Testis (tissue), 2 donors: ENCODE measurements at regions not wholly inside any gene's neighbourhood (a gene's known extent, or its start where the extent isn't known, plus 50 kb on each side); places are given as distances from the start of the nearest gene placed in this dataset.
"Not testable (repeated sequence)": the region's sequence is repeated elsewhere in the genome, so short reads cannot be mapped to it uniquely, and the experiment has no call there.

Experiments
- DNase-seq: peaks from one replicate; pipeline ENCODE4 v3.0.0-alpha.2; 2019
- H3K27ac ChIP-seq, 2 donors: fragments of 200-600 bp; sonication (generic); one replicate each; pipeline ENCODE4 v1.5.1; 2019
- H3K27me3 ChIP-seq: fragments of 200-600 bp; sonication (generic); one replicate; pipeline ENCODE4 v1.5.1; 2019
- H3K36me3 ChIP-seq: fragments of 200-600 bp; sonication (generic); one replicate; pipeline ENCODE4 v1.5.1; 2017; ENCODE audit warnings: low read depth; ENCODE audit errors: missing control alignments
- H3K4me1 ChIP-seq: fragments of 200-600 bp; sonication (generic); one replicate; pipeline ENCODE4 v1.5.1; 2019
- H3K4me3 ChIP-seq, 2 donors: fragments of 200-600 bp; sonication (generic); one replicate each; pipeline ENCODE4 v1.5.1; 2017 to 2019
- H3K9me3 ChIP-seq: fragments of 200-600 bp; sonication (generic); one replicate; pipeline ENCODE4 v1.5.1; 2017
- POLR2A ChIP-seq: fragments of 450-650 bp; IDR thresholded peaks from one replicate; pipeline ENCODE4 v1.6.1; 2017; ENCODE audit warnings: antibody characterized with exemption, mild to moderate bottlenecking, moderate library complexity
- WGBS, 2 donors: methylation state at CpG; one replicate each; pipeline ENCODE4 v1.1.5; 2018; 5-methylcytosine and 5-hydroxymethylcytosine counted together
- intact Hi-C: fragments of 100-400 bp; cut with DNase I; formaldehyde crosslinking; loops from one replicate; pipeline ENCODE4 v1.15.1; 2023; ENCODE audit warnings: low total_unique reads
- TF ChIP-seq, protein P1 (sequence below), 3 experiments: fragments of 450-650 bp in 2 of 3; fragments of 200-600 bp in 1 of 3; sonication (generic) in 1 of 3; IDR thresholded peaks; one replicate each; pipeline ENCODE4 v1.5.1; 2016 to 2019; ENCODE audit warnings: antibody characterized with exemption in 3 of 3, mild to moderate bottlenecking in 2 of 3, moderate library complexity in 1 of 3

DNA sequence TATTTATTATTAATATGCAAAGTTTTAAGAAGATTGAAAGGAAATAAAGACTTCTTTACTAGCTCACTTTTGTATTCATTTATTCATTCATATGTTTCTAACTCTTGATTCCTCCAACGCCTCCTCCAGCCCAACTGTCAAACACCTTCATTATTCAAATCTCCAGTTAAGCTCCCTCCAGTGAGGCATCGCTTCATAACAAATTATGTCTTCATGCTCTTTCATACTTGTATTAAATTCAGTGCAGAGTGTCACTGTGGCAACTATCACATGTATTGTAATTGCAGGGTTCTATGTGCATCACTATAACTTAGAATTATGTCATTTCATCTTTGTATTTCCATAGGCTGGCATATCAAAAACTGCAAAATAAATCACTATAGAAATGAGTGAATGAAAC, 1394.2 kb upstream of the PCDH7 start:
- Histone ChIP-seq H3K4me1 (no peaks in the 10 kb centered on the region), H3K27me3 (no peaks in the 10 kb centered on the region), H3K4me3 (no peak overlapping the region), H3K36me3 (no peaks in the 10 kb centered on the region), H3K9me3 (no peaks in the 10 kb centered on the region), H3K27ac (no peak overlapping the region)
- no peak for DNase-seq
- TF ChIP-seq POLR2A: no peak
- TF ChIP-seq, protein P1, sequence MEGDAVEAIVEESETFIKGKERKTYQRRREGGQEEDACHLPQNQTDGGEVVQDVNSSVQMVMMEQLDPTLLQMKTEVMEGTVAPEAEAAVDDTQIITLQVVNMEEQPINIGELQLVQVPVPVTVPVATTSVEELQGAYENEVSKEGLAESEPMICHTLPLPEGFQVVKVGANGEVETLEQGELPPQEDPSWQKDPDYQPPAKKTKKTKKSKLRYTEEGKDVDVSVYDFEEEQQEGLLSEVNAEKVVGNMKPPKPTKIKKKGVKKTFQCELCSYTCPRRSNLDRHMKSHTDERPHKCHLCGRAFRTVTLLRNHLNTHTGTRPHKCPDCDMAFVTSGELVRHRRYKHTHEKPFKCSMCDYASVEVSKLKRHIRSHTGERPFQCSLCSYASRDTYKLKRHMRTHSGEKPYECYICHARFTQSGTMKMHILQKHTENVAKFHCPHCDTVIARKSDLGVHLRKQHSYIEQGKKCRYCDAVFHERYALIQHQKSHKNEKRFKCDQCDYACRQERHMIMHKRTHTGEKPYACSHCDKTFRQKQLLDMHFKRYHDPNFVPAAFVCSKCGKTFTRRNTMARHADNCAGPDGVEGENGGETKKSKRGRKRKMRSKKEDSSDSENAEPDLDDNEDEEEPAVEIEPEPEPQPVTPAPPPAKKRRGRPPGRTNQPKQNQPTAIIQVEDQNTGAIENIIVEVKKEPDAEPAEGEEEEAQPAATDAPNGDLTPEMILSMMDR (IDR thresholded peaks at IDR 0.05): no peak
- intact Hi-C loops: no loop called here
- WGBS, 2 donors: 67 to 96% methylated on average over 2 of the region's 2 CpGs

DNA sequence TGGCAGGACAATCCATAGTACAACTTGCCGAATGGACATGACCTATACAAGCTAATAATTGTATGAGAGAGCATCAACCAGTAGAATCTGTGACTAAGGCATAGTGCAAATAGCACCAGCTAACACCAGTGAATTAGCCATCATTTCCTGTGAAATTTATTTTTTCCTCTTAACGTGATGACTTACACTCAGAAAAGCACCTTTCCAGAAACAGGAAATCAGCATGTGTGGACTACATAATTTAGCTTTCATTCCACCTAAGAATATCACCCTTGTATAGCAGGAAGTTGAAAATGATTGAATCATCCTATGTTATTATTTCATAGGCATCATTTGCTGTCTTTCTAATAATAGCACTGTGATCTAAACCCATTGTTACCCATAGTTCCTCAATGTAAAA, 1393.4 kb upstream of the PCDH7 start:
- 77 to 81% methylated on average over 2 of the region's 2 CpGs for WGBS, 2 donors
- DNase-seq: no peak
- H3K9me3 ChIP-seq: no peaks in the 10 kb centered on the region
- H3K27me3 ChIP-seq: no peaks in the 10 kb centered on the region
- TF ChIP-seq, protein P1 (IDR thresholded peaks at IDR 0.05): no peak
- no peak for TF ChIP-seq POLR2A
- no peaks in the 10 kb centered on the region for H3K4me1 ChIP-seq
- no peak overlapping the region for H3K27ac ChIP-seq
- intact Hi-C loops: no loop called here
- H3K36me3 ChIP-seq: no peaks in the 10 kb centered on the region
- H3K4me3 ChIP-seq: no peak overlapping the region

DNA sequence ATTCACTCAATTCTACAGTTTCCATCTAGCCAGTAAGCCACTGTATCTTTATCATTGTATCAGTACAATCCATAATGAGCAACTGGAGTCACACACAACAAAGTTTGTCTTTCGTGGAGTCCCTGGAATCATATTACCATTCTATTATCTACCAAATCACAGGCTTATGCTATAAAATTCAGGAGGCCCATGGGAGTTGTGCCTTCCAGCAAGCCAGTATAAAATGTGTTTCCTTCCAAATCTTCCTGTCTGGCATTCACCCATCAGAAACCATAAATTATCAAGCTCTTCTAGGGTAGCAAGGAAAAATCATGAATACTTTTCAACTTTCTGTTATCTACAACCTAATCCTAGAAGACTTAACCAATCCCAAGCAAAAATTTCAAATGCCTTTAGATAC, 1383.3 kb upstream of the PCDH7 start:
- 29 to 40% methylated on average over 1 of the region's 1 CpG for WGBS, 2 donors

DNA sequence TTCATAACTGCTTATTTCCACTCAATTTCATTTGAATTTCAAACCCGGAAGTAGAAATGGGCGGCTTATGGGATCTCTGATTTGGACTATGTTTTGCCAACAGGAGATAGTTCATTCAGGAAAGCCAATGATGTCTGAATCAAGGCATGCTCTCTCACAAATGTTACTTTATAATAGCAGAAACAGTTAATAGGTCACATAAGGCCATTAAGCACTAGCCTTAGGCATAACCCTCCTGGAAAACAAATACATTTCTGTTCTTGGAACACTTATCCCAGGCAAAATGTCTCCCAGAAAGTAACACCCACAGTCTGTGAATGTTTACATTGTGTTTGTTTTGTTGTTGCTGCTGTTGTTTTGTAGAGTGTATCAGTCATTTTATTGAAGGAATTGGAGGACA, 1347.2 kb upstream of the PCDH7 start:
- H3K4me1 ChIP-seq: no peaks in the 10 kb centered on the region
- no peak for DNase-seq
- no peaks in the 10 kb centered on the region for H3K27me3 ChIP-seq
- H3K27ac ChIP-seq: no peak overlapping the region
- TF ChIP-seq, protein P1 (IDR thresholded peaks at IDR 0.05): no peak
- TF ChIP-seq POLR2A: no peak
- no peaks in the 10 kb centered on the region for H3K36me3 ChIP-seq
- no peak overlapping the region for H3K4me3 ChIP-seq
- no peaks in the 10 kb centered on the region for H3K9me3 ChIP-seq
- intact Hi-C loops: no loop called here
- WGBS, 2 donors: 93 to 95% methylated on average over 2 of the region's 2 CpGs

More for the DNA sequence above, 1383.3 kb upstream of the PCDH7 start:
- Histone ChIP-seq H3K27ac (no peak overlapping the region), H3K4me1 (no peaks in the 10 kb centered on the region), H3K4me3 (no peak overlapping the region), H3K36me3 (no peaks in the 10 kb centered on the region), H3K9me3 (no peaks in the 10 kb centered on the region), H3K27me3 (no peaks in the 10 kb centered on the region)
- intact Hi-C loops: no loop called here
- DNase-seq: no peak
- no peak for TF ChIP-seq POLR2A
- TF ChIP-seq, protein P1 (IDR thresholded peaks at IDR 0.05): no peak

DNA sequence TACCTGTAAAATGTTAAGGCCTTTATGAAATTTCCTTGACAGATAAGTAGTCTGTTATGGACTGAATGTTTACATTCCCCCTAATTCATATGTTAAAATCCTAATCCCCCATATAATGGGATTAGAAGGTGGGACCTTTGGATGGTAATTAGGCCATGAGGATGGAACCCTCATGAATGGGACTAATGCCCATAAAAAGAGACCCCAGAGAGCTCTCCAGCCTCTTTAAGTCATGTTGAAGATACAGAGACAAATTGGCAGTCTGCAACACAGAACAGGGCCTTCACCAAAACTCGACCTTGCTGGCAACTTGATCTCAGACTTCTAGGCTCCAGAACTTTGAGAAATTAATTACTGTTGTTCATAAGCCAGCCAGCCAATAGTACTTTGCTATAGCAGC, 1344.5 kb upstream of the PCDH7 start:
- no peaks in the 10 kb centered on the region for H3K36me3 ChIP-seq
- H3K4me1 ChIP-seq: no peaks in the 10 kb centered on the region
- no peak overlapping the region for H3K4me3 ChIP-seq
- no peak for DNase-seq
- intact Hi-C loops: no loop called here
- H3K27ac ChIP-seq: no peak overlapping the region
- no peaks in the 10 kb centered on the region for H3K27me3 ChIP-seq
- 32 to 43% methylated on average over 1 of the region's 1 CpG for WGBS, 2 donors
- H3K9me3 ChIP-seq: no peaks in the 10 kb centered on the region
- TF ChIP-seq, protein P1 (IDR thresholded peaks at IDR 0.05): no peak
- no peak for TF ChIP-seq POLR2A

DNA sequence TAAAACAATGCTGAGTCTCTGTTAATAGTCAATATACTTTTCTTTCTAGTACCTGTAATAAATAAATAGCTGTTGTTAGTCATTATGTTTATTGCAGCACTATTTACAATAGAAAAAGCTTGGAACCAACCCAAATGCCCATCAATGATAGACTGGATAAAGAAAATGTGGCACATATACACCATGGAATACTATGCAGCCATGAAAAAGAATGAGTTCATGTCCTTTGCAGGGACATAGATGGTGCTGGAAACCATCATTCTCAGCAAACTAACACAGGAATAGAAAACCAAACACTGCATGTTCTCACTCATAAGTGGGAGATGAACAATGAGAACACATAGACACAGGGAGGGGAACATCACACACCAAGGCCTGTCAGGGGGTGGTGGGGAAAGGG, 1341.9 kb upstream of the PCDH7 start:
- H3K27me3 ChIP-seq, DNase-seq, H3K4me3 ChIP-seq, H3K4me1 ChIP-seq, H3K9me3 ChIP-seq, intact Hi-C loops, H3K36me3 ChIP-seq, H3K27ac ChIP-seq: not testable (repeated sequence)
